ENCODE measurements at regions not wholly inside any gene's neighbourhood (a gene's known extent, or its start where the extent isn't known, plus 50 kb on each side); places are given as distances from the start of the nearest gene placed in this dataset.

- no peak for TF ChIP-seq POLR2AphosphoS5 (IDR thresholded peaks at IDR 0.05; ENCODE audit: low read depth)
- TF ChIP-seq CTCF (IDR thresholded peaks at IDR 0.05; ENCODE audit: insufficient read depth, low read length), result no peak
- TF ChIP-seq SPI1 (IDR thresholded peaks at IDR 0.05; ENCODE audit: borderline replicate concordance, low read depth), result no peak
- TF ChIP-seq GABPA (IDR thresholded peaks at IDR 0.05; ENCODE audit: low read depth), result no peak
These were observed 90.7 kb downstream of the PRL start for GRCh38 chr6:22206106-22206505.
